Left kidney (tissue), 1 donor: ENCODE measurements at regions not wholly inside any gene's neighbourhood (a gene's known extent, or its start where the extent isn't known, plus 50 kb on each side); places are given as distances from the start of the nearest gene placed in this dataset.

Source experiments
- DNase-seq: peaks from one replicate; pipeline ENCODE4 v3.0.0-alpha.2; 2013

DNA sequence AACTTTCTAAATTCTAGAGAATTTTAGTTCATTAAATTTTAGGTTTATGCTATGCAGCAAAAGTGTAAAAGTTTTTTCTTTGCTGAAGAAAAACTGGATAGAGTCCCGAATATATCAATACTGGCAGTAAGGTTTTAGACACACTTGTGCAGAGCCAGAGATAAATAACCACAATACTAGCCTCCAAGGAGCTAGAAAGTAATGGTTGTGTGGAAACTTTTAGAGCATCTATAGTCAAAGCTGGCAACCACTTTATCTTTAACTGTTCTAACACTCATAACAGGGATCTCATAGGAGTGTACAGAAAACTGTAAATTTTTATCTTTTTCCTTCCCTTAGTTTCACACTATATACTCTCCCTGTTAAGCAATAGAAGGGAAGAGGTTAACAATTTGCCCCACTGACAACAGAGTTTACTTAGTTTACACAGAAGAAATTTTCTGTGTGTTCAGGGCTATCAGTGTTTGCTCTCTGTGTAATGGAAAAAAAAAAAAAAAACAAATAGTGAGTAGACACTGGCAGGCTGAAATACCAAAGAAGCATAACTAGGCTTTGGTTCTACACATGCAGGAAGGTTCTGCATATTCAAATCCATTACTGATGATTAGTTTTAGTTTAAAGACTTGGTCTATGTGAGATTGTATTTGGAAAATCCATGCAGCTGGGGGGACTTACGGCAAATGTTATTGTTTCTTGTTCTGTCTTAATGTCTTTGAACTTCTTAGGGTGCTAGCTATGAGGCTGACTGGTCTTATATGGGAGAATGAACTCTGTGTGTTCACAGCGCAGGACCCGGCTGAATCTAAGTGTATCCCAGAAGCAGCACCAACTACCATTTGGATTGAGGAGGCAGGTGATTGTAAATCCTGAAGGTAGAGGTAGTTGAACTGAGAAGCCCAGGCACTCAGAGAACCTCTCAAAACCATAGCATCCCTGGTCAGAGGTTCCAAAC lies 187.6 kb downstream of the PCSK1 start:
- DNase-seq: no peak

DNA sequence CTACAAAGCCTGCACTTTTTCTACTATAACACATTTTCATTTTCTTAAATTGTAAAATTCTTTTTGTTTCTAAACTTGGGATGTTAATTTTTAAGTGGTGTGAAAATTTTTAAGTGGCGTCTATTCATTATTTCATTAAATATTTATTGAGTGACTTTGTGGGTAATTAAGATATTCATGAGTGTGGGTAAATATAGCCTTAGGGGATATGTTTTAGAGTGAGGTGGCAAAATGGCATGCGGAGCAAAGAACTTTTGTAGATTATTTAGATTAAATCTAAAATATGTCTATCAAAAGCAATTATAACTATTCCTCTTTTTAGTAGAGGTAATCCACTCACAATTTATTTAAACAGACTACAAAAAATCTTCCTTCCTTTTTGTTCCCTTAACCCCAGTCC lies 188.4 kb downstream of the PCSK1 start:
- no peak for DNase-seq

DNA sequence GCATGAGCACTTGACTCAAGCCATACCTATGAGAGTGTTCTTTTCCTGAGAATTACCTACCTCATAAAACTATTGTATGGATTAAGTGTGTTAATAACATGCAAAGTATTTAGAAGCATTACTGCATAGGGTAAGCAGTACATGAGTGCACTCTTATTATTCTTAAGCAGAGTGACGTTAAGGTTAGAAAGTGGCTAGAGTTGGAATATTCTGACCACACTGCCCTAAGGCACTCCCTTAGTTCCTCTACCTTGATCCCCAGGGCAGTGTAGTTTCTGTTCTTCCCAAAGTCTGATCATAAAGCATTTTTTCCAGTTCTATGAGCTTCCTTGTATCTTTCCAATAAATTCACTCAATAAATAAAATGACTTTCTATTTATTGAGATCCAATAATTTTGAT lies 189.2 kb downstream of the PCSK1 start:
- no peak for DNase-seq

DNA sequence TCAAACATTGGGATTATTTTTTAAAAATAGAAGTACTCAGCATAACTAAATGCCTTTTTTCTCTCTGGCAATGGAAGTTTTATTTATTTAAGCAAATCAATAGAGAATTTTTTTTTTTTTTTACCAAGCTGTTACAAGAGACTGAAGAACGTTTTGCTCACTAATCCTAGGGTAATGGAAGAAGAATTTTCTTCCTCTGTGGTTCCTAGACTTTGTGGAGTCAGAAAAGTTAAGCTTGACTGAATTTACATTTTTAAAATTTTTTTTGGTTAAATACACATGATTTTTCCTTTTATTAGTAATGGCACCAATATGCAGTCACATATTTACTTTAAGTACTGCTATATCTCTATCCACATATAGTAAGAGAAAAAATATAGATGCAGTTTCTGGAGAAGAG lies 189.8 kb downstream of the PCSK1 start:
- no peak for DNase-seq

DNA sequence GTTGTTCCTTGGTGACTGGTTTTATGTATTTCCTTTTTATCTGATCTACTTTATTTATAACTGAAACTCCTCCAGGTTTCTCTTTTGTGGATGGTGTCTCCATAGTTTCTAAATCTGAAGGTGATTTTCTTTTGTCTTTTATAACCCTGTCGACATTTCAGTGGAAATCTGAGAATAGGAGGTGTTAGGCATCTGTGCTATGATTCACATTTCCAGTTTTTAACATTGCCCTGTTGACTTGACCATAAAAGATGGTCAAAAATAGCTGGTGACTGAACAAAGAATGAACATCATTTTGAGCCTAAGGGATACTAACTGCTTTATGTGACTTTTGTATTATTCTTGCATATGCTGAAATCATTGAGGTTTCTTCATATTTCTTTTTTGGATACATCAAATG lies 190.5 kb downstream of the PCSK1 start:
- no peak for DNase-seq

DNA sequence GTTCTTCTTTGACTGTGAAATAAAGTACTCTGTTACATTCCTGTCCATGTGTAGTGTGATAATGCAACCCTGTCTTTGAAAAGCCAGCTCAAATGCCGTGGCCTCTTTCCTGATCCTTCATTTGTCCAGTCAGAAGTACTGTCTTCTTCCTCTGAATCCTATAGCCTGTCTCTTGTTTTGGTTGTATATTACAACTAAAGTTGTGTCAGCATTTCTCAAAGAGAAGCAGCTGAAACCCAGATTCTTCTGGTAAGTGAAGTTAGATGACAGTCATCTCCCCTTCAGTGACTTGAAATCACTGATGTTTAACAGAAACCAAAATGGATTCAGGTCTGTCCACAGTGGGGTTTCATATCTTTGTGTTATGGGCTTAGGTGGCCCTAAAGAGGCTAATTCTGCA lies 196.2 kb downstream of the PCSK1 start:
- DNase-seq: no peak

DNA sequence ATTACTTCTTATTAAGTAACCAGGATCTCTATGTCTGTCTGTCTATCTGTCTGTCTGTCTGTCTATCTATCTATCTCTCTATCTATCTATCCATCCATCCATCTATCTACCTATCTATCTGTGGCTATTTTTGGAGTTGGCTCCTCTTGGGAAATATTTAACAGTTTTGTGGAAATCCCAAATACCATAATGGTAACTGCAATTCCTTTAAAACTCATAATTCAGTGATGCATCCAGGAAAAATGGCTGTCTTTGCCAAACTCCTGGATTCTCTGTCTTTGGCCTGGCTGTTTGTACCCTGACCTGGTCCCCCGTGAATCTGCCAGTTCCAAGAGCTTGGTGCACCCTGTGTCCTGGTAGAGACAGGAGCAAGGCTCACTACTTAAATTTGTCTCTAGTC lies 197.0 kb downstream of the PCSK1 start:
- no peak for DNase-seq

DNA sequence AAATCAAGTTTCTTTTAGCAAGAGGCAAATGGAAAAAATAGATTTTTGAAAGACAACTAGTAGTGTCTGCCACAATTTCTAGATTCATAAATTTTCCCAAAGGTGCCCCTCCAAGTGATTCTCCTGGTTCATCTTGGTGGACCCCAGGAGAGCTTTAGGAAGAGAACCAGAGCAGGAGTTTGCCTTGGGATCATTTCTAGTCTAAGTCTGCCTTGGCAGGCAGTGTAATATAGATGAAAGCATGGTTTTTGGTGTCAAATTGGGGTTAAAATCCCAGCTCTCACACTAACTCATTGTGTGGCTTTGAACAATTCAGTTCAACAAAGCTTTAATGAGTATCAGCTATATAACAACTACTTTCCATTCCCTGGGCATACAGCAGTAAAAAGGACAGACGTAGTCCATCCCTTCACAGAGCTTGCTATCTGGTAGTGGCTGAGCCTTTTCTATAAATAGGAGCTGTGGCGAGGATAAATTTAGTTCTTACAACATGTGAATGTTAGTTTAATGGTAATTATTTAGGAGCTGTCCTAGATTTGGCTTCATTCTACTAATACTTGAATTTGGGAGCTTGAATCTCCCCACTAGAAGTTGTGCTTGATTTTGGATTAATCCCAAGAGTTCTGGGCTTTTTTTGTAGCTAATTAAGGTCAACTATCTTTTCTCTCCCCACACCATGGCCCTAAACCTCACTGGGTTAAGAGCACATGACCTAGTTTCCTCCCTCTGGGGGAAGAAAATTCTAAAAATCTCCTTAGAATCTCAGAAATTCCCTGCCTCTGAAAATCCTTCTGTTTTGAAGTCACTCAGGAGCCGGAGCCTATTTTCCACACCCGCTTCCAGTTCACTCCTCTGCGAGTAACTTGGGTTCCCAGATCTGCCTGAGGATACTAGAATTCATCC lies 197.8 kb downstream of the PCSK1 start:
- no peak for DNase-seq

DNA sequence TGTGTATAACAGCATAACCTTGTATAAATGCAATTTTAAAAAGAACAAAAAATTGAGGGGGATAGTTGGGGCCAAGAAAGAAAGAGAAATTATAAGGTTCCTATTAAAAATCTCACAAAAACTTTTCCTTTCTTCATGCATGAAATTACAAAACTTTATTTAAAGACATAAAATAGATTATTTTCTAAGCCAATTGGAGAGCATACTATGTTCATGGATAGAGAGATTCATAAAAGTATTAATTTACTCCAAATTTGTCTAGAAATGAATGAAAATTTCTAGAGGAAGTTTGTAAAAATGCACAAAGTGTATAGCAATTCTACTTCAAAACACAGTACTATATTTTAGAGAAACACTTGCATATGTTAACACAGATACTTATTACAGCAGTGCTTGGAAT lies 200.4 kb downstream of the PCSK1 start:
- DNase-seq: no peak

DNA sequence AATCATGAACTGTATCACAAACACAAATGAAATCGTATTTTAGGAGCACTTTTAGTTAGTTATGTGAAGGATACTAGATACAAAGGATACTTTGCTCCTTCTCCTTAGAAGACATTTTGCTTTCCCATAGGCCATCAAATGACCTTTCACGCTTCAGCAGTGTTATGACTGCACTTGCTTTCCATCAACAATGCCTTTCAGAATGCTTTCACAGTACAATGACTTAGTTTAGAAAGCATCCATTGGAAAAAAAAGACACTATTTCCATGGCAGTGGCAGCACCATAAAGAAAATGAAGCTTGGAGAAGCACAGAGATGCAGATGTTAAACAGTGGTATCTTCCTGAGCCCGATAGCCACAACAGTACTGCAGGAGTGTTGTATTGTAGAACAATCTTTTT lies 203.9 kb downstream of the PCSK1 start:
- DNase-seq: no peak

DNA sequence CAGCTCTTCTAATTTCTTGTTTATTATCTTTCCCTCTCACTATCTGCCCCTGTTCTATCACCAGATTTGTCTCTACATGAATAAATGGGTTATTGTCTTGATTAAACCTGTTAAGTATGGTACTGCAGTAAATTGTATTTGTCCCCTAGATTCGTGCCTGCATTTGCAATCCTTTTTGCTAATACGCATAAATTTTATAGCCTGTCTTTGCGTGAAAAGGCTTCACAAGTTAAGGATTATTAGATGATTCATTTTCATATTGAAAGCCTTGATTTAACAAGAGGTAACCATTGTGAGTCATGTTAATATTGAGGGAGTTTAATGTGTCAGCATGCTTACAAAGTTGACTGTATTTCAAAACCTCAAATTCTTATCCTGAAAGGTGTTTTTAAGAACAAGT lies 204.6 kb downstream of the PCSK1 start:
- no peak for DNase-seq

DNA sequence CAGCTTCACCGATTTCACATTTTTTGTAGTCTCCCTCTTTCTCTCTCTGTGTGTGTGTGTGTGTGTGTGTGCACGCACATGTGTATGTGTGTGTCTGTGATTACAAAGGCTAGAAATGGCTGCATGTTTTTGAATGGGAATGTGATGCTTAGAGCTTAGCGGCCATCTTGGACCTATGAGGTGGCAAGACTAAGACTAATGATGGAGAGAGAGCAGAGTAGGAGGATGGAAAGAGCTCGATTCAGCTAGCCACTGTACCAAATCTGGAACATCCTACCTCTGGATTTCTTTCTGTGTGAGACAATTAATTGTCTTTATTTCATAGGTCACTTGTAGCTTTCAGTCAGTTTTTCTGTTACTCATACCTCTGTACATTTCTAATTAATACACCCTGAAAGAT lies 205.1 kb downstream of the PCSK1 start:
- no peak for DNase-seq

DNA sequence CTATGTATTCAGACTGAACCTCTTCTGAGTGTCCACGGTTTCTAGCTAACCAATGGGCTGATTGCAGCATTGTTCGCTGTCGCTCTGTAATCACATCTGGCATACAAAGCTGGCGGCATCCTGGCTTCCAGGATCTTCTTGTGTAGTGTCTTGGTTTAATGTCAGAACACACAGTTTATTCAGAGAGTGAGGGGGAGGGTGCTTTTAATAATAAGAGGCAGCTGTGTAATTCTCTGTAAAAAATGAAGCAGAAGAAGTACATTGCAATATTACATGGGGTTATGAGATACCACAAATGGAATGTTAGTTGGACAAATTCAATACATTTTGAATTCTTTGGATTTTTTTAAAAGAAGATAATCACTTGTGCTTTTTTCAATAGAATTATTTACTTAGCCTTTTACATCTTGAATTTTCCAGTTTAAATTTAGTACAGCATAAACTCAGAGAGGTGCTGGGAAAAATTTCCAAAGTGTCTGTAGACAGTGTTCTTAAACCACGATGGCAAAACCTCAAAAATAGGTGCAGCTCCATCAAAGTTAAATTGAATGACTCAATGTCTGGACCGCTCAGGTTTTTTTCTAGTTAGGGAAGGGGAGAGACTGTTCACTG lies 206.0 kb downstream of the PCSK1 start:
- no peak for DNase-seq

DNA sequence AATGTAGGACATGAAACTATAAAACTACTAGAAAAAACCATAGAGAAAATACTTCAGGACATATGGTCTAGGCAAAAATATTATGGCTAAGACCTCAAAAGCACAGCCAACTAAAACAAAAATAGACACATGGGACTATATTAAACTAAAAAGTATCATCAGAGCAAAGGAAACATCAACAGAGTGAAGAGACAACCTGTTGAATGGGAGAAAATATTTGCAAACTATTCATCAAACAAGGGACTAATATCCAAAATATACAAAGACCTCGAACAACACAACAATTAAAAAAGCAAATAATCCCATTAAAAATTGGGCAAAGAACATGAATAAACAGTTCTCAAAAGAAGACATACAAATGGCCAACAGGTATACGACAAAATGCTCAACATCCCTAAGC lies 210.9 kb downstream of the PCSK1 start:
- no peak for DNase-seq

DNA sequence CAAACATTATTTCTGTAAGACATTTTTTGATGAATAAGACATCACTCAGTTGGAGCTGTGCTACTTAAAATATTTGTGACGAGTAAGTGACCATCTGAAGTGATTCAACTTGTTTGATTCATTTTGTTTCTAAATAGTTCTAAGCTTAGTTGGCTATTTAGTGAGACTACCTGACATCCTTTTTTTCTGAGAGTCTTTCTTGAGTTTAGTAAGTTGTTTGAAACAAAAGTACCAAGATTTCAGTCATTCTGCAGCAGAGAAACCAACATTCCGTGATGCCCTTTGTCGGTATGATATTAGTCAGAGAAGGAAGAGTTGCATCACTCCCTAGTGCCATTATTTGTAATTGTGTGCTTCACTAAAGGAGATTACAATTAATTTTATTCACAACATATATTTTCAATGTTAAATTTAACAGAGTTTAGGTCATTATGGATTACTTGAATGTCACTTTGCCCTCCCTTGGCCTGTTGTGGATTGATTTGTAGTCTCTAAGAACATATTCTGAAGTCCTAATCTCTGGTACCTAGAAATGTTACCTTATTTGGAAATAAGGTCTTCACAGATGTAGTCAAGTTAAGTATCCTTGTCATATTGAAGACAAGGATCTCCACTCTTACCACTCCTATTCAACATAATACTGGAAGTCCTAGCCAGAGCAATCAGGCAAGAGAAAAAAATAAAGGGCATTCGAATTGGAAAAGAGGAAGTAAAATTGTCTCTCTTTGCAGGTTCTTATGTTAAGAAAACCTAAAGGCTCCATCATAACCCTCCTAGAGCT lies 212.2 kb downstream of the PCSK1 start:
- DNase-seq: no peak

DNA sequence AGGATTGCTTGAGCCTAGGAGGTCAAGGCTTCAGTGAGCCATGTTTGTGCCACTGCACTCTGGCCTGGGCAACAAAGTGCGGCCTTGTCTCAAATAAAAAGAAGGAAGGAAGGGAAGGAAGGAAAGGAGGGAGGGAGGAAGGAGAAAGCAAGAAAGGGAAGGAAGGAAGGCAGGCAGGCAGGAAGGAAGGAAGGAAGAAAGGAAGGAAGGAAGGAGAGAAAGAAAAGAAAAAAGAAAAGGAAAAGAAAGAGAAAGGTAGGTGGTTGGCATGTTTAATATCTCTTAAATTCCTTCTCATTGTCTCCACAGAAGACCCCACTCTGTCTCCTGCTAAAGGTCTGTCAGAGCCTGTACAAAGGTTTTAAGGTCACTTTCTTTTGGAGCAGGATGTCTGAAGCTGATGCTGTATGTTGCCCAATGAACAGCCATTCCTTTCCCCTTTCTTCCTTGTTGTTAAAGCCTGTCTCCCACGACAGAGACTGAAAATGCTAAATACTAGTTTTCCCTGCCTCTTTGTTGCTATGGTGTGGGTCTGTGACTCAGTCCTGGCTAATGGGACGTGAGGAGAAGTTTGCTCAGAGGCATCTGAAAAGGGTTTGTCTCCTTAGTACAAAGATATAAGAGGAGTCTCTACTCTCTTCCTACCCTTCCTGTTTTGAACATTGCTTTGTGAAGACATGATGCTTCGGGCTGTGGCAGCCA lies 213.3 kb downstream of the PCSK1 start:
- no peak for DNase-seq

DNA sequence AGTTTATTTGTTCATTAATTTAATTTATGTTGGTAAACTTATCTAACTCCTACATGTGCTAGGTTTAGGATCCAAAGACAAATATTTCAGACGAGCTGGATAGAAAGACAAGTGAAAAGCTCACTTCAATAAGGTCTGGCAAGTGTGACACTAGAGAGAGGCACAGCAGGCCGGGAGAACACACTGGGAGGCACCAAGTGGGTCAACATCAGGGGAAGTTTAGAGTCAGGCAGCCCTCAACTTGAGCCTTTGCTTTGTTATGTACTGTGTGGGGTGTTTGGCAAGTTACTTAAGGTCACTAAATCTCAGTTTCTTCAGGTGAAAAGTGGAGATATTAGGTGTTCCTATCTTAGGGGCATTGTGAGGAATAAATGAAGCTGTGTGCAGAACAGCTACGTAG lies 214.4 kb downstream of the PCSK1 start:
- DNase-seq: no peak

DNA sequence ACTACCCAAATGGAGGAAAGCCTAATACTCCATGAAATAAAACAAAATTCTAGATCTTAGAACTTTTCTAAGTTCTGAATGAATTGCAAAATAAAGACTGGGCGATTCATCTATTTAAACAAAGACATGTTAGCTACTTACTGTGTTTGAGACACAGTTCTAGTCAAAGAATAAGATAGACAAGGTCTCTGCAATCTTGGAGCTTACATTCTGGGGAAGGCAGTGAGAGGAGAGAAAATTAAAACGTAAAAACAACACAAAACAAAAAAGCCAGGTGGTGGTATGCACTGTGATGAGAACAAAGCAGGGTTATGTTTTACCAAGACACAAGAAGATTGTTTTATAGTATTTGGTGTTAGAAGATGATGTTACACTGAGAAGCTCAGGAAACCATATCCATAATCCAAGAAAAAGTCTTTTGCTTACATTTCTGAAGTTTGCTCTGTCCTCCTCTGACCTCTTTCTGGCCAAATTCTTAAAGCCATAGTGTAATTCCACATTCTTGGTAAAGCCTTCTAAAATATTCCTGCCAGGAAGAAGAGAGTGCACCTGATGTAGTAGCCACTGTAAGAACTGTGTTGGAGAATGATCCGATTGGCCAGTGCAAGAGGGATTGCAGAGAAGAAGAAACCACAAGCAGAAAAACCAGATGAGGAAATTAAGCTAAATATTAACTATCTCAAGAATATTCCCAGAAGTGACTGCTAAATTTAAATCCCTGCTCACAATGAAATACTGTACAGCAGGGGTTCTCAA lies 218.4 kb downstream of the PCSK1 start:
- no peak for DNase-seq

DNA sequence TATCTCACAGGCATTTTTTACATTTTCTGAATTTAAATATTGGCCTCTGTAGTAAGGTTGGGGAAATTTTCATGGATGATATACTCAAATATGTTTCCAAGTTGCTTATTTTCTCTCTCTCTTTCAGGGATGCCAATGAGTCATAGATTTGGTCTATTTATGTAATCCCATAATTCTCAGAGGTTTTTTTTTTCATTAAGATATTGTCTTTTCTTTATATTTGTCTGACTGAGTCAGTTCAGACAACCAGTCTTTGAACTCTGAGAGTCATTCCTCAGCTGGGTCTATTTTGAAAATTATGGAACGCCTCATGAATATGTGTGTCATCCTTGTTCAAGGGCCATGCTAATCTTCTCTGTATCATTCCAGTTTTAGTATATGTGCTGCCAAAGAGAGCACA lies 223.2 kb downstream of the PCSK1 start:
- DNase-seq: no peak

DNA sequence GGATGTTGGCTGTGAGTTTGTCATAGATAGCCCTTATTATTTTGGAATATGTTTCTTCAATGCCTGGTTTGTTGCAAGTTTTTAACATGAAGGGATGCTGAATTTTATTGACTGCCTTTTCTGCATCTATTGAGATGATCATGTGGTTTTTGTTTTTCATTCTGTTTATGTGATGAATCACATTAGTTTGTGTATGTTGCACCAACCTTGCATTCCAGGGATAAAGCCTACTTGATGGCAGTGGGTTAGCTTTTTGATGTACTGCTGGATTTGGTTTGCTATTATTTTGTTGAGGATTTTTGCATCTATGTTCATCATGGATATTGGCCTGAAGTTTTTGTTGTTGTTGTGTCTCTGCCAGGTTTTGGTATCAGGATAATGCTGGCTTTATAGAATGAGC lies 225.6 kb downstream of the PCSK1 start:
- no peak for DNase-seq

DNA sequence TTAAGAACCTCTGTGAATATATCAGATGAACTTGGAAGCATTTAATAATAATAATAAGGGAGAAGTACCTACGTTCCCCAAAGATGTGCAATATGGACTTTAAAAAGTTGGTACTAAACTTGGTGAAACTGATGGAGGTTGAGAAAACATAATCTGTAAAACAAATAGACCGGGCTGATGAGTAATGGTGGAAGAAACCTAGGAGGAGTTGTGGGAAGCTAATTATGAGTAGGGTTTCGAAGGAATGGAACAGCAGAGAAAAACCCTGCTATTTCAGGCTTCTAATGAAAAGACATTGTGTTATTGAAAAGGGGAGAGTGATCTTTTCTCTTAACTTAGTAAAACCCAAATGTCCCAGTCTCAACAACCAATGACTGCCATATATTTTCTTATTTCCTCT lies 229.3 kb downstream of the PCSK1 start:
- no peak for DNase-seq
